Panc1 (cell line): ENCODE measurements at regions not wholly inside any gene's neighbourhood (a gene's known extent, or its start where the extent isn't known, plus 50 kb on each side); places are given as distances from the start of the nearest gene placed in this dataset.

Source experiments
- ATAC-seq: fragments of 200-7000 bp; cut with Tn5 transposase; 2 replicates; pipeline ENCODE4 v1.9.1; 2020; ENCODE audit warnings: mild to moderate bottlenecking, moderate library complexity
- BruUV-seq: library from RNA; stranded (reverse); fragments of 400-500 nt; replicated peaks from 2 replicates; lab custom pipeline; 2021; lab: Mats Ljungman, UMichigan
- CTCF ChIA-PET: fragments of 300-600 bp; sonication (Branson Sonifier 250); formaldehyde crosslinking; loops from one replicate; lab custom pipeline; 2022; ENCODE audit warnings: antibody characterized with exemption; lab: Charles Lee
- POLR2A ChIA-PET: fragments of 300-600 bp; sonication (Branson Sonifier 250); formaldehyde crosslinking; loops from one replicate; lab custom pipeline; 2022; ENCODE audit warnings: antibody characterized with exemption; lab: Charles Lee
- DNase-seq: peaks from one replicate; pipeline ENCODE4 v3.0.0-alpha.2; 2010; ENCODE audit warnings: low read depth, low spot score
- H3K27ac ChIP-seq: 2 replicates; pipeline ENCODE4 v1.5.1; 2011; ENCODE audit warnings: mild to moderate bottlenecking, low read length, inconsistent platforms
- H3K27me3 ChIP-seq: fragments of 200-500 bp; sonication (Bioruptor generic); 2 replicates; pipeline ENCODE4 v1.6.0; 2014; ENCODE audit warnings: low read length, inconsistent platforms; ENCODE audit not compliant: control insufficient read depth, insufficient read depth
- H3K36me3 ChIP-seq: fragments of 200-500 bp; sonication (Bioruptor generic); 2 replicates; pipeline ENCODE4 v1.5.1; 2014; ENCODE audit warnings: inconsistent platforms, mild to moderate bottlenecking, low read length, moderate library complexity; ENCODE audit not compliant: control insufficient read depth, insufficient read depth
- H3K4me1 ChIP-seq: 2 replicates; pipeline ENCODE4 v1.5.1; 2011; ENCODE audit warnings: inconsistent platforms, mild to moderate bottlenecking, low read length, moderate library complexity; ENCODE audit not compliant: control insufficient read depth, insufficient read depth
- H3K4me3 ChIP-seq, 2 experiments: 2 replicates each; pipeline ENCODE4 v1.5.1; 2011 to 2012; ENCODE audit warnings: low read depth in 2 of 2, low read length in 2 of 2, mild to moderate bottlenecking in 2 of 2, inconsistent platforms in 1 of 2, moderate library complexity in 1 of 2
- H3K9me3 ChIP-seq: fragments of 200-500 bp; sonication (Bioruptor generic); 2 replicates; pipeline ENCODE4 v1.5.1; 2014; ENCODE audit warnings: low read depth, mild to moderate bottlenecking, inconsistent platforms, low read length, moderate library complexity; ENCODE audit not compliant: control insufficient read depth, insufficient read depth
- POLR2AphosphoS5 ChIP-seq: IDR thresholded peaks from 2 replicates; pipeline ENCODE4 v1.6.1; 2012; ENCODE audit warnings: mild to moderate bottlenecking, low read depth, low read length, moderate library complexity
- SIN3A ChIP-seq: IDR thresholded peaks from 2 replicates; pipeline ENCODE4 v1.6.1; 2012; ENCODE audit warnings: low read depth, mild to moderate bottlenecking, low read length, moderate library complexity, borderline replicate concordance; ENCODE audit not compliant: insufficient read depth
- TCF7L2 ChIP-seq: IDR thresholded peaks from 2 replicates; pipeline ENCODE4 v1.6.1; 2011; ENCODE audit warnings: mild to moderate bottlenecking, low read depth, low read length, inconsistent platforms
- in situ Hi-C: cut with HindIII; loops from 2 replicates; pipeline ENCODE4 v1.10.0; 2016; ENCODE audit warnings: low sequenced_read_pairs, low pct_unique_long_range_greater_than_20kb
- intact Hi-C: fragments of 100-400 bp; cut with micrococcal nuclease; formaldehyde crosslinking; loops from one replicate; pipeline ENCODE4 v1.10.0; 2022; ENCODE audit not compliant: unreplicated experiment
- TF ChIP-seq, protein P1 (sequence below), 2 experiments: IDR thresholded peaks; 2 replicates each; pipeline ENCODE4 v1.6.1; 2011 to 2012; ENCODE audit warnings: low read depth in 2 of 2, control low read depth in 1 of 2, low read length in 1 of 2, mild to moderate bottlenecking in 1 of 2, moderate library complexity in 1 of 2; ENCODE audit not compliant: insufficient read depth in 1 of 2
- TF ChIP-seq, protein P2 (sequence below): fragments of 450-650 bp; IDR thresholded peaks from 2 replicates; pipeline ENCODE4 v1.5.1; 2017; ENCODE audit warnings: mild to moderate bottlenecking

DNA sequence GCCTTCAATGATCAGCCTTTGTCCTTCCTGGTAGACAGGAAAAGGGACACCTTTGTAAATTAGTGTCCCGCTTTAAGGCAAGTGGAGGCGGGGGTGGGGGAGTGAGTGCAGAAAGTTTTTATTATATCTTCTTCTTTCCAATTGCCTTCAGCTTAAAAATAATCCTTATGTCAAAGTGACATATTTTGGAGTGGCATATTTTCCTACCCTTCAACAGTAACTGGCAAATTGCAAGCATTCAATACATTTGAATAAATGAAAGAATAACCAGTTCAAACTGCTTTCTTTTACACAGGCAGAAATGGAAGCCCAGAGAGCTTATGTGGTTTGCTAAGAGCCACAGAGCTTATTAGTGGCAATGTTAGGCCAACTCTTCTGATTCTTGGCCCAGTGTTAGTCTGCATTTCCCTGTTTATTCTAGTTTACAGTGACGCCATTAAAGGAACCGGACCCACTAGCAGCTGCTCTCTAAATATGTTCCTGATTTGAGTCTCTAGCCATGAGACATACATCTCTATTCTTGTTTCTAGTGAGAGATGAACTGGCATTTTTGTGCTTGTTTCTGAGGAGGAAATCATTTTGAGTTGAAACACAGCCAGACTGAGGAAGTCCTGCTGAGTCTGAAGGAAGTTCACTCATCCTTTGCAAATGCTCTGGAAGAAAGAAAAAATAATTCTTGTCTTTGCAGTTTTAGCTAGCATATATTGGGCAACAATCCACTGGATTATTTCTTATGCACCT lies 468.7 kb downstream of the NOVA1 start:
- no peaks in the 10 kb centered on the region for H3K36me3 ChIP-seq
- H3K27me3 ChIP-seq: no peaks in the 10 kb centered on the region
- ChIA-PET POLR2A (no interaction called here), CTCF (no interaction called here)
- DNase-seq (no peak), ATAC-seq (no peak)
- in situ Hi-C loops (no loop called here), intact Hi-C loops (no loop called here)
- H3K4me1 ChIP-seq: no peaks in the 10 kb centered on the region
- no peak overlapping the region for H3K4me3 ChIP-seq
- H3K9me3 ChIP-seq: no peaks in the 10 kb centered on the region
- BruUV-seq: no TSS peak
- TF ChIP-seq, protein P1, sequence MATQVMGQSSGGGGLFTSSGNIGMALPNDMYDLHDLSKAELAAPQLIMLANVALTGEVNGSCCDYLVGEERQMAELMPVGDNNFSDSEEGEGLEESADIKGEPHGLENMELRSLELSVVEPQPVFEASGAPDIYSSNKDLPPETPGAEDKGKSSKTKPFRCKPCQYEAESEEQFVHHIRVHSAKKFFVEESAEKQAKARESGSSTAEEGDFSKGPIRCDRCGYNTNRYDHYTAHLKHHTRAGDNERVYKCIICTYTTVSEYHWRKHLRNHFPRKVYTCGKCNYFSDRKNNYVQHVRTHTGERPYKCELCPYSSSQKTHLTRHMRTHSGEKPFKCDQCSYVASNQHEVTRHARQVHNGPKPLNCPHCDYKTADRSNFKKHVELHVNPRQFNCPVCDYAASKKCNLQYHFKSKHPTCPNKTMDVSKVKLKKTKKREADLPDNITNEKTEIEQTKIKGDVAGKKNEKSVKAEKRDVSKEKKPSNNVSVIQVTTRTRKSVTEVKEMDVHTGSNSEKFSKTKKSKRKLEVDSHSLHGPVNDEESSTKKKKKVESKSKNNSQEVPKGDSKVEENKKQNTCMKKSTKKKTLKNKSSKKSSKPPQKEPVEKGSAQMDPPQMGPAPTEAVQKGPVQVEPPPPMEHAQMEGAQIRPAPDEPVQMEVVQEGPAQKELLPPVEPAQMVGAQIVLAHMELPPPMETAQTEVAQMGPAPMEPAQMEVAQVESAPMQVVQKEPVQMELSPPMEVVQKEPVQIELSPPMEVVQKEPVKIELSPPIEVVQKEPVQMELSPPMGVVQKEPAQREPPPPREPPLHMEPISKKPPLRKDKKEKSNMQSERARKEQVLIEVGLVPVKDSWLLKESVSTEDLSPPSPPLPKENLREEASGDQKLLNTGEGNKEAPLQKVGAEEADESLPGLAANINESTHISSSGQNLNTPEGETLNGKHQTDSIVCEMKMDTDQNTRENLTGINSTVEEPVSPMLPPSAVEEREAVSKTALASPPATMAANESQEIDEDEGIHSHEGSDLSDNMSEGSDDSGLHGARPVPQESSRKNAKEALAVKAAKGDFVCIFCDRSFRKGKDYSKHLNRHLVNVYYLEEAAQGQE (IDR thresholded peaks at IDR 0.05; ENCODE audit: insufficient read depth in 1 of 2, low read depth in 2 of 2, low read length in 1 of 2): no peak
- no peak for TF ChIP-seq TCF7L2
- no peak for TF ChIP-seq SIN3A
- TF ChIP-seq POLR2AphosphoS5: no peak
- TF ChIP-seq, protein P2, sequence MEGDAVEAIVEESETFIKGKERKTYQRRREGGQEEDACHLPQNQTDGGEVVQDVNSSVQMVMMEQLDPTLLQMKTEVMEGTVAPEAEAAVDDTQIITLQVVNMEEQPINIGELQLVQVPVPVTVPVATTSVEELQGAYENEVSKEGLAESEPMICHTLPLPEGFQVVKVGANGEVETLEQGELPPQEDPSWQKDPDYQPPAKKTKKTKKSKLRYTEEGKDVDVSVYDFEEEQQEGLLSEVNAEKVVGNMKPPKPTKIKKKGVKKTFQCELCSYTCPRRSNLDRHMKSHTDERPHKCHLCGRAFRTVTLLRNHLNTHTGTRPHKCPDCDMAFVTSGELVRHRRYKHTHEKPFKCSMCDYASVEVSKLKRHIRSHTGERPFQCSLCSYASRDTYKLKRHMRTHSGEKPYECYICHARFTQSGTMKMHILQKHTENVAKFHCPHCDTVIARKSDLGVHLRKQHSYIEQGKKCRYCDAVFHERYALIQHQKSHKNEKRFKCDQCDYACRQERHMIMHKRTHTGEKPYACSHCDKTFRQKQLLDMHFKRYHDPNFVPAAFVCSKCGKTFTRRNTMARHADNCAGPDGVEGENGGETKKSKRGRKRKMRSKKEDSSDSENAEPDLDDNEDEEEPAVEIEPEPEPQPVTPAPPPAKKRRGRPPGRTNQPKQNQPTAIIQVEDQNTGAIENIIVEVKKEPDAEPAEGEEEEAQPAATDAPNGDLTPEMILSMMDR: no peak
- no peak overlapping the region for H3K27ac ChIP-seq

- no peaks in the 10 kb centered on the region for H3K9me3 ChIP-seq
- ChIA-PET CTCF (no interaction called here), POLR2A (no interaction called here)
- ATAC-seq (no peak), DNase-seq (no peak)
- H3K27ac ChIP-seq: no peak overlapping the region
- no TSS peak for BruUV-seq
- no peaks in the 10 kb centered on the region for H3K27me3 ChIP-seq
- H3K4me3 ChIP-seq: no peak overlapping the region
- in situ Hi-C loops (no loop called here), intact Hi-C loops (no loop called here)
- no peaks in the 10 kb centered on the region for H3K4me1 ChIP-seq
- no peak for TF ChIP-seq POLR2AphosphoS5
- TF ChIP-seq SIN3A: no peak
- no peak for TF ChIP-seq TCF7L2
- TF ChIP-seq, protein P1 (IDR thresholded peaks at IDR 0.05; ENCODE audit: insufficient read depth in 1 of 2, low read depth in 2 of 2, low read length in 1 of 2): no peak
- TF ChIP-seq, protein P2: no peak
- H3K36me3 ChIP-seq: no peaks in the 10 kb centered on the region
These were observed 472.9 kb downstream of the NOVA1 start for GRCh38 chr14:26124896-26125438.
